Stimulated activated CD8-positive, alpha-beta memory T cell treated with anti-CD3 and anti-CD28 coated beads, Interleukin-7, amount 100 ng/mL, for 4 hours (primary cell): ENCODE measurements at regions not wholly inside any gene's neighbourhood (a gene's known extent, or its start where the extent isn't known, plus 50 kb on each side); places are given as distances from the start of the nearest gene placed in this dataset.

Experiments
- DNase-seq, 2 donors: peaks; one replicate each; pipeline ENCODE4 v3.0.0-alpha.2; 2020; ENCODE audit warnings: low read depth in 2 of 2

- DNase-seq, result no peak
These were observed 765.0 kb upstream of the CELF4 start for GRCh38 chr18:38330573-38330972.

- DNase-seq, result no peak
These were observed 763.5 kb upstream of the CELF4 start for GRCh38 chr18:38329145-38329544.

DNA sequence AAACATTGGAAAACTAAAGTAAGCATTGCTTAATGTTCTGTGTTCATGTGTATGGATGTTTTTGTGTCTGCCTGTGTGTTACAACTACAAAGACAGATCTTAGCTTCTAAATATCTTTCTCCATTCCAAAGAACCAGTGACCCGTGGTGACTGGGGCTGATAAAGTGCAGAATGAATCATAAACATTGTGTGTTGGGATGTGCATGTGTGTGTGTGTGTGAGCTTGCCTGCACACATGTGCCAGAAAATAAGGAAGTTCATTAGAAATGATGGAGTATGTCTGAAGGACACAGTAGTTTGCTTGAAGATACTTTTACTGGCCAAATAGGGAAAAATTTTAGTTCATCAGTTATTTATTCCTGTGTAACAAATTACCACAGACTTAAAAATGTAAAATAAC, 756.6 kb upstream of the CELF4 start:
- no peak for DNase-seq

- DNase-seq, result no peak
These were observed 755.7 kb upstream of the CELF4 start for GRCh38 chr18:38321262-38321661.

GRCh38 chr18:38318416-38318815, 752.8 kb upstream of the CELF4 start:
- DNase-seq, result no peak

DNA sequence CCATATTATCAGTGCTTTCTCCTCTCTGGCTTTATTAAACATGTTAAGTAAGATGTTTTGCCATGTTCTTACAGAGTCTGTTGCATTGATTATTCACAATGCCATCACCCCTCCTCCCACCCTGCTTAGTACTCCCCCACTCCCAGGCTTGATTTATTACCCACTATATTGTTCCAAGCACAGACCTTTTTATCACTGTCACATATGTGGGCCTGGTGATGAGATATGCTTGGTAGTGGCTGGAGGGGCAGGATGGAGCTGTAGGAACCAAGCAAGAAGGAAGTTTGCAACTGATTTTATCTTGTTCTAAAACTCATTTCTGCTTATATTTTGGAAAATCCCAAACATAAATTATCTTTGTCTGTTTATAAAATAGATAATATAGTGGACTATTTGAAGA, 748.2 kb upstream of the CELF4 start:
- DNase-seq, result no peak

GRCh38 chr18:38312532-38312931, 746.9 kb upstream of the CELF4 start:
- DNase-seq, result no peak

DNA sequence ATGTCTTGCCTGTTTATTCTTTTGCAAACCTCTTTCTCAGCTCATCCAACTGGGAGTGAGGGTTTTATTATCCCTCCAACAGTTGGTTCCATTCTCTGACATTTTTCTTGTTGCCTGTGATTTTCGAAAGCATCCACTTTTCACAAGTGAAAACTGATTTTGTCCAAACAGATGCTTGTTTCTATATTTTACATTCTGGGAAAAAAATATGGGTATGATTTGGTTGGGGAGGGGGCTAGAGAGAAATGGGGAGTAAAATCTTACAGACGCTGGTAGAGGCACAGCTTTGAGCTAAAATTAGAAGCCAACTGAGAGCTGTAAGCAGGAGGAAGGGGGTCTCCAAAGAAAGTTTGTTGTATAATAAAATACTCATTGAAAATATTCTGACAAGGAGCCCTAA, 745.3 kb upstream of the CELF4 start:
- no peak for DNase-seq

- no peak for DNase-seq
These were observed 742.3 kb upstream of the CELF4 start for GRCh38 chr18:38307914-38308313.

DNA sequence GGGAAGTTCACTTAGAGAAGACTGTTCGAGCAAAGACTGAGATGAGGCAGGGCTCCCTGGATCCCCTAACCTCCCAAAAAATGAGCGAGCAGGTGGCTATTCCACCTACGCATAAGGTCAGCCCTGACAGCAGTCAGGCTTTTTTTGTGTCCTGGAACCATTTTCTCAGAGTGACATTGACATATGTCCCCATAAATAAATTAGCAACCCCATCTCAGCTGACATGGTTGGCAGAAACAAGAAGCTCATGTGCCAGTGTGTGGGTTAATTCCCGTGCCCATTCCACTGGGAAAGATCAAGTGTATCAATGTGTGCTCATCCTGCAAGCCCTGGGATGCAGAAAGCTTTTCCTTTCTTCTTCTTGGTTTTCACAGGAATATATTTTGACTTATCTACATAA, 740.4 kb upstream of the CELF4 start:
- no peak for DNase-seq

DNA sequence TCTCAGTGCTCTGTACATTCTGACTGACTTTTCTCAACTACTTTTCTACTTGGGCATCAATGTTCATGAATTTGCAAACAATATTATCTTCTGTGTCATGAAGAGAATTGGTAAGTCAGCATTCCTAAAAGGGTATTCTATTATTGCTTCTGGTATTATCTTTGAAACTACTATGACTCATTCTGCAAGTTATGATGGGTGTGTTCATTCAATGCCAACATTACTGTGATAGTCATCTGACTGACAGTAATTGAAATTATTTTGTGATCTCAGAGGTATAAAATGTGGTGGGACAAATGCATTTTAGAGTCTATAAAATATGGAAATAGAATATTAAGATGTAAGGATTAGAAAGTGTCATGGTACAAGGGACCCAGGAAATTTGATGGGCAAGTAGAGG, 736.0 kb upstream of the CELF4 start:
- no peak for DNase-seq

GRCh38 chr18:38297910-38298309, 732.3 kb upstream of the CELF4 start:
- DNase-seq, result no peak

DNA sequence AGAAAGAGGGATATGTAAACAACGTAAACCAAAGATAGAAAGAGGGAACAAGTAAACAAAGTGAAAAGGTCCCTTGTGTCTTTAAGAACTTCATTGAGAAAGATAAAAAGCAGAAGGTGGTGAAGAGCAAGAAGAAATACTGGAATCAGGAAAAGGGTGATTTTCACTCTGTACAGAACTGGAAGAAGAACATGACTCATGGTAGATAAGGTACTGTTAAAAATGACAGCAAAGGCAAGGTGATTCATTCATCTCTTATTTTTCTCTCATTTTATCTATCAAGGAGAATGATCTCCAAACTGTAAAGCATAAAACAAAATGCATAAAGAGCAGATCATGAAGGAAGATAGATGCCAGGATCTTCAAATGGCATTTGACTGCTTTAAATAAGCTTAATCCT, 724.6 kb upstream of the CELF4 start:
- DNase-seq, result no peak

- DNase-seq, result no peak
These were observed 719.4 kb upstream of the CELF4 start for GRCh38 chr18:38284972-38285371.

DNA sequence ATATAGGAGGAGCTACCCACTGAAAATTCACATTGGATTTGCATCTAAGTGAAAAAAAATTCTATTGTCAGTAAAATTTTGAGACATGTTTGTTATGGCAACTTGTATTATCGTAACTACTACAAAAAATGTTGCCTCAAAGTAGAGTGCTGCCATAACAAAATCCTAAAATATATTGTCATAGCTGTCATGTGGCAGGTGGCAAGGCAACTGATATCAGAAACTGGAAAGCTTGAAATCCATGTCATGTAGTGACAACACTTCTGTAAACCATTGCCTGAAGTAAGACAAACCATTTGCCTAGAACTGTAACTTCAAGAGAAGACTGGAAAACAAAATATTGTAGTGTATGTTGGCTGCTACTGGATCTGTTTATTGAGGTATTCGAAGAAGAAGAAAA, 697.5 kb upstream of the CELF4 start:
- no peak for DNase-seq

GRCh38 chr18:38262661-38263060, 697.1 kb upstream of the CELF4 start:
- no peak for DNase-seq

DNA sequence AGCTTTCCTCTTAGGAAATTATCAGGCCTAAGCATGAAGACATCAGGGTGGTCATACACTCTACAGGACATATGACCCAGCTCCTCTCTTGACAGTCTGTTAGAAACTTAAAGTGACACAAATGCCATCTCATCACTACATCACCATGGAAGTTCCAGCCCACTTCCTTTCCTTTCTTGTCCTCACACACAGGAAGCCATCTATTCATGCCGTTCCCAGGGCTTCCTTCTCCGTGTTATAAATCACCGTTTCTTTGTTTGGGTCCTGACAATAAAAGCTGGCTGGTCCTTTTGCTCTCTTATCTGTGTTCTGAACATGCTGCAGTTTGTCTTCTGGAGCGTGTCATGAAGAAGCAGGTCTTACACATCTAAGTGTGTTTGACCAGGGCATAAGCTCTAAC, 692.1 kb upstream of the CELF4 start:
- DNase-seq, result no peak

DNA sequence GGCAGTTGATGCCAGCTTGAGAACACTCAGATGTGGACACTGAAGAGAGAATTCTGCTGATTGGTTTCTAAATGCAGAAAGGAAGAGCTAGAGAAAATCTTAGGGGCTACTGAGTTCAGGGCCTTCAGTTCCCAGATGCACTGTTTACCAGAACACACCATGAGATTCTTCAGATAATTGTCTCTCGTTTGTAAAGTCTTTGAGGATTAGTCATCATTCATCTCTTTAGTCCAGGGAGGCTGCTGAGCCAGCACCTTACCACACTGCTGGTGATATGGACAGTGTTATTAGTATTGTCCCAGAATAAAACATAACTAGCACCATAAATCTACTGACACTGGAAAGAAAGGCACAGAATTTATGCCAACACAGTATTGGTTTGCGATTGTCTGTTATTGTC, 690.8 kb upstream of the CELF4 start:
- no peak for DNase-seq

DNA sequence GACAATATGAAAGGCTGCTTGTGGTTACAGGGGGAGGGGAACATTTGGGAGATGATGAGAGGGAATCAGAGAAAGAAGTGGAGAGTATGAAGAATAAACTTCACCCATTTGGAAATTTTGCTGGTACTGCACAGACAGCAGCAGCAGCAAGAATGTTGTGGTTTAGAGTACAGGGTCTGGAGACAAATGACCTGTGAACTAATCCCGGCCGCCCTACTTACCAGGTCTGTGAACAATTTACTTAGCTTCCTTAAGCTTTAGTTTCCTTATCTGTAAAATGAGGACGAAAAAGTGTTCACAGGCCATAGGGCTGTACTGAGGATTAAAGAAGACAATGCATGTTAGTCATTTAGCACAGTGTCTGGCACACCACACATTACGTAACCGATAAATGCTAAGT, 685.4 kb upstream of the CELF4 start:
- no peak for DNase-seq

DNA sequence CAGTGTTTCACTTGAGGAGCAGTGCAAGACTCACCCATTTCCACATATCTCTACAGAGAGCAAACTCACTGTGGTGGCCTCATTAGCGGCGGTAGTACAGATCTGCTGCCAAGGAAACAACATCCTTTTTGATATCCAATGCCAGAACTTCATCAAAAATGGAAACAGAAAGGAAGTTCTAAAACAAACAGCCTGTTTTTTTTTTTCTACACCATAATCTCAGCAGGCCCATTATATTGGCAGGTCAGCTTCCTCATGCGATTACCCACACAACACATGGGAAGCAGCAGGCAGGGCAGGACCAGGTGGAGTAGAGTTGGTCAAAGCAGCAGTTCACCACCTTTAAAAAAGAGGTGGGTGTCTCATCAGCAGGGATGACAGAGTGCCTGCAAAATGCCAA, 678.9 kb upstream of the CELF4 start:
- no peak for DNase-seq

- no peak for DNase-seq
These were observed 677.7 kb upstream of the CELF4 start for GRCh38 chr18:38243291-38243690.

DNA sequence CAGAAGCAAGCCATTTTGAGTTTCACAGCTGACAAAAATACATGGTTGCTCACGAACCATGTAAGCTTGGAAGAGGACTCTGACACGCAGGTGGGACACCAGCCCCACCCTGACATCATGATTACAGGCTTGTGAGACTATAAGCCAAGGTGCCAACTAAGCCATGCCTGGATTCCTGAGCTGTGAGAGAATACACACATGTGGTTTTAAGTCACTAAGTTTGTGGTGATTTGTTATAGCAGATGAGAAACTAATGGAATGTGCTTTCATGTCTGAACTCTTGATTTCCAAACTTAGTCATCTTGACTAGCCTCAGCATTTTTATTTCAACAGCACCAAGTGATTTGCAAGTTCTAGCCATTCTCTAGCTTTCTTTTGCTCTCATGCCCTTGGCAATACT, 676.1 kb upstream of the CELF4 start:
- DNase-seq, result no peak

GRCh38 chr18:38241216-38241615, 675.6 kb upstream of the CELF4 start:
- DNase-seq, result no peak

DNA sequence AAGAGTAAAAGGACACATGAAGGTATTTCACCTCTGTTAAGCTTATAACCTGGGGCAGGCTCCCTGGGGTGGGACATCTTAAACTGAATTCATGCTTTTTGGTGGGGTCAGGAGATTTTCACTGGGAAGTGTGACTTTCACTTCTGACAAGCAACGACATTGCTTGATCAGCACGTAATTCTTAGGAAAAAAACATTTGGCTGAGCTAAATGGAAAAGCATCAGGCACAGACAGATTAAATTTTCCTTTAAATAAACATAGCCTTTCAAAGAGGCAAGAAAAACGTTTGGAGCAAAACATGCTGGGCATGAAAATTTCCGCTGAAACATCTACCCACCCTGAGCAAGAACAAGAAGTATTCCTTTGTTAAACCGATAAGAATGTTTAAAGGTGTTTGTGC, 674.0 kb upstream of the CELF4 start:
- no peak for DNase-seq

GRCh38 chr18:38237796-38238195, 672.2 kb upstream of the CELF4 start:
- DNase-seq, result no peak
